ENCODE measurements at regions not wholly inside any gene's neighbourhood (a gene's known extent, or its start where the extent isn't known, plus 50 kb on each side); places are given as distances from the start of the nearest gene placed in this dataset.

- no peak for TF ChIP-seq ISL1 (CRISPR knock-in tag; IDR thresholded peaks at IDR 0.05)
- no peak for TF ChIP-seq CSDC2 (CRISPR knock-in tag; IDR thresholded peaks at IDR 0.05)
- no peak for TF ChIP-seq TSHZ2 (CRISPR knock-in tag; IDR thresholded peaks at IDR 0.05)
- TF ChIP-seq ESRRG (CRISPR knock-in tag; IDR thresholded peaks at IDR 0.05) = no peak
Measured at GRCh38 chr20:30491016-30491415, 766.4 kb upstream of the DEFB115 start.
